ENCODE measurements at regions not wholly inside any gene's neighbourhood (a gene's known extent, or its start where the extent isn't known, plus 50 kb on each side); places are given as distances from the start of the nearest gene placed in this dataset.

- H3K27ac ChIP-seq (ENCODE audit: low read depth in 1 of 2, low read length in 2 of 2), result no peak overlapping the region
- no peaks in the 10 kb centered on the region for H3K36me3 ChIP-seq (replicated peaks in 1 of 2; ENCODE audit: control insufficient read depth in 1 of 2, insufficient read depth in 2 of 2, low read length in 2 of 2)
- H3K4me1 Mint-ChIP-seq, result no peaks in the 10 kb centered on the region
- no peak overlapping the region for H3K4me3 ChIP-seq (replicated peaks in 1 of 3; ENCODE audit: low read depth in 2 of 3, low read length in 3 of 3)
- WGBS (ENCODE audit: insufficient coverage), result 97% methylated on average over 14 of the region's 21 CpGs
- TF ChIP-seq CTCF (IDR thresholded peaks at IDR 0.05), result no peak
- H3K9me3 ChIP-seq (replicated peaks in 1 of 2; ENCODE audit: control insufficient read depth in 1 of 2, insufficient read depth in 1 of 2, low read length in 2 of 2), result peaks cover 0 to 11% of the 10 kb centered on the region in 2 donors
- no peak overlapping the region for H2AFZ ChIP-seq (ENCODE audit: insufficient read depth, low read depth, low read length, poor library complexity, severe bottlenecking)
- no peak overlapping the region for H3K27ac Mint-ChIP-seq
- H3K36me3 Mint-ChIP-seq, result no peaks in the 10 kb centered on the region
- no peak for DNase-seq
- H3K9me3 Mint-ChIP-seq, result peaks cover 8 to 30% (median 22%) of the 10 kb centered on the region in 7 donors
- peaks cover 0 to 3% (median 1%) of the 10 kb centered on the region in 3 donors for H3K27me3 Mint-ChIP-seq (ENCODE audit: low read depth in 3 of 3)
- H3K4me2 ChIP-seq (replicated peaks; ENCODE audit: extremely low read depth, low read length, poor library complexity, severe bottlenecking), result no peak overlapping the region
- no peaks in the 10 kb centered on the region for H3K79me2 ChIP-seq (ENCODE audit: insufficient read depth, low read length)
- no peaks in the 10 kb centered on the region for H3K27me3 ChIP-seq (ENCODE audit: control insufficient read depth in 2 of 2, insufficient read depth in 2 of 2, low read length in 2 of 2)
- no peaks in the 10 kb centered on the region for H3K4me1 ChIP-seq (ENCODE audit: control insufficient read depth in 1 of 2, insufficient read depth in 2 of 2, low read length in 2 of 2)
- intact Hi-C loops (cut with micrococcal nuclease), result no loop called here
- H3K9ac ChIP-seq (ENCODE audit: insufficient read depth, low read length, poor library complexity, severe bottlenecking), result no peak overlapping the region
- H4K20me1 ChIP-seq (ENCODE audit: insufficient read depth, low read length), result no peaks in the 10 kb centered on the region
- H3K4me3 Mint-ChIP-seq, result no peak overlapping the region
Measured at GRCh38 chr6:170117111-170117972, 173.5 kb downstream of the DLL1 start.

GRCh38 chr6:170116636-170117035, 174.2 kb downstream of the DLL1 start:
- no peak for DNase-seq
- H3K27ac ChIP-seq (ENCODE audit: low read depth in 1 of 2, low read length in 2 of 2), result no peak overlapping the region
- TF ChIP-seq CTCF (IDR thresholded peaks at IDR 0.05), result no peak

More at GRCh38 chr6:170116636-170117035, 174.2 kb downstream of the DLL1 start:
- H3K4me1 Mint-ChIP-seq, result no peaks in the 10 kb centered on the region
- H3K4me3 Mint-ChIP-seq, result no peak overlapping the region
- H4K20me1 ChIP-seq (ENCODE audit: insufficient read depth, low read length), result no peaks in the 10 kb centered on the region
- H3K36me3 ChIP-seq (replicated peaks in 1 of 2; ENCODE audit: control insufficient read depth in 1 of 2, insufficient read depth in 2 of 2, low read length in 2 of 2), result no peaks in the 10 kb centered on the region
- intact Hi-C loops (cut with micrococcal nuclease), result no loop called here
- no peaks in the 10 kb centered on the region for H3K4me1 ChIP-seq (ENCODE audit: control insufficient read depth in 1 of 2, insufficient read depth in 2 of 2, low read length in 2 of 2)
- no peak overlapping the region for H3K4me2 ChIP-seq (replicated peaks; ENCODE audit: extremely low read depth, low read length, poor library complexity, severe bottlenecking)
- no peaks in the 10 kb centered on the region for H3K79me2 ChIP-seq (ENCODE audit: insufficient read depth, low read length)
- peaks cover 0 to 3% (median 3%) of the 10 kb centered on the region in 3 donors for H3K27me3 Mint-ChIP-seq (ENCODE audit: low read depth in 3 of 3)
- H3K27me3 ChIP-seq (ENCODE audit: control insufficient read depth in 2 of 2, insufficient read depth in 2 of 2, low read length in 2 of 2), result no peaks in the 10 kb centered on the region
- peaks cover 0 to 9% of the 10 kb centered on the region in 2 donors for H3K9me3 ChIP-seq (replicated peaks in 1 of 2; ENCODE audit: control insufficient read depth in 1 of 2, insufficient read depth in 1 of 2, low read length in 2 of 2)
- no peak overlapping the region for H3K9ac ChIP-seq (ENCODE audit: insufficient read depth, low read length, poor library complexity, severe bottlenecking)
- WGBS (ENCODE audit: insufficient coverage), result 80% methylated on average over 3 of the region's 7 CpGs
- no peaks in the 10 kb centered on the region for H3K36me3 Mint-ChIP-seq
- peaks cover 7 to 29% (median 19%) of the 10 kb centered on the region in 7 donors for H3K9me3 Mint-ChIP-seq
- no peak overlapping the region for H3K27ac Mint-ChIP-seq
- H2AFZ ChIP-seq (ENCODE audit: insufficient read depth, low read depth, low read length, poor library complexity, severe bottlenecking), result no peak overlapping the region
- no peak overlapping the region for H3K4me3 ChIP-seq (replicated peaks in 1 of 3; ENCODE audit: low read depth in 2 of 3, low read length in 3 of 3)

Measured in CD14-positive monocyte (primary cell).